ENCODE measurements at regions not wholly inside any gene's neighbourhood (a gene's known extent, or its start where the extent isn't known, plus 50 kb on each side); places are given as distances from the start of the nearest gene placed in this dataset.

- Mint-ChIP-seq H3K9me3 (peaks cover 5% of the 10 kb centered on the region), H3K4me3 (no peak overlapping the region), H3K27ac (no peak overlapping the region), H3K36me3 (ENCODE audit: low read depth) (no peaks in the 10 kb centered on the region), H3K4me1 (ENCODE audit: low read depth) (no peaks in the 10 kb centered on the region), H3K27me3 (peaks cover 5% of the 10 kb centered on the region)
- CTCF ChIA-PET, result no interaction called here
- DNase-seq (no peak), ATAC-seq (ENCODE audit: poor library complexity) (no peak)
- H3K36me3 ChIP-seq (ENCODE audit: insufficient read depth, low read length), result no peaks in the 10 kb centered on the region
- H3K27me3 ChIP-seq (ENCODE audit: control insufficient read depth in 1 of 2, insufficient read depth in 2 of 2, low read length in 2 of 2), result no peaks in the 10 kb centered on the region
- POLR2A ChIA-PET, result no interaction called here
- no peak for TF ChIP-seq CTCF (IDR thresholded peaks at IDR 0.05)
- H3K4me3 ChIP-seq (ENCODE audit: low read length), result no peak overlapping the region
- no peak overlapping the region for H3K27ac ChIP-seq (ENCODE audit: low read depth in 1 of 2, low read length in 2 of 2)
- intact Hi-C loops (cut with DNase I, micrococcal nuclease), result no loop called here
- peaks cover 0 to 12% of the 10 kb centered on the region in 2 experiments for H3K9me3 ChIP-seq (ENCODE audit: control insufficient read depth in 1 of 2, insufficient read depth in 1 of 2, low read length in 2 of 2)
- no peaks in the 10 kb centered on the region for H3K4me1 ChIP-seq (ENCODE audit: insufficient read depth, low read length)
Measured at GRCh38 chr7:20892776-20893175, 106.1 kb upstream of the SP8 start.

GRCh38 chr7:20894806-20895205 is 108.1 kb upstream of the SP8 start:
- intact Hi-C loops (cut with DNase I, micrococcal nuclease), result no loop called here
- Histone ChIP-seq H3K4me3 (ENCODE audit: low read length) (no peak overlapping the region), H3K4me1 (ENCODE audit: insufficient read depth, low read length) (no peaks in the 10 kb centered on the region), H3K27me3 (ENCODE audit: control insufficient read depth in 1 of 2, insufficient read depth in 2 of 2, low read length in 2 of 2) (no peaks in the 10 kb centered on the region), H3K27ac (ENCODE audit: low read depth in 1 of 2, low read length in 2 of 2) (no peak overlapping the region), H3K9me3 (ENCODE audit: control insufficient read depth in 1 of 2, insufficient read depth in 1 of 2, low read length in 2 of 2) (peaks cover 0 to 9% of the 10 kb centered on the region in 2 experiments), H3K36me3 (ENCODE audit: insufficient read depth, low read length) (no peaks in the 10 kb centered on the region)
- ChIA-PET CTCF (no interaction called here), POLR2A (no interaction called here)
- Mint-ChIP-seq H3K36me3 (ENCODE audit: low read depth) (no peaks in the 10 kb centered on the region), H3K4me3 (no peak overlapping the region), H3K27me3 (peaks cover 5% of the 10 kb centered on the region), H3K27ac (no peak overlapping the region), H3K4me1 (ENCODE audit: low read depth) (no peaks in the 10 kb centered on the region), H3K9me3 (peaks cover 2% of the 10 kb centered on the region)
- TF ChIP-seq CTCF (IDR thresholded peaks at IDR 0.05), result no peak
- DNase-seq, result no peak
- no peak for ATAC-seq (ENCODE audit: poor library complexity)

GRCh38 chr7:20895563-20895962 is 108.9 kb upstream of the SP8 start:
- peaks cover 0 to 9% of the 10 kb centered on the region in 2 experiments for H3K9me3 ChIP-seq (ENCODE audit: control insufficient read depth in 1 of 2, insufficient read depth in 1 of 2, low read length in 2 of 2)
- Mint-ChIP-seq H3K9me3 (peaks cover 2% of the 10 kb centered on the region), H3K4me1 (ENCODE audit: low read depth) (no peaks in the 10 kb centered on the region), H3K27me3 (peaks cover 5% of the 10 kb centered on the region), H3K4me3 (no peak overlapping the region), H3K36me3 (ENCODE audit: low read depth) (no peaks in the 10 kb centered on the region), H3K27ac (no peak overlapping the region)
- ChIA-PET POLR2A (no interaction called here), CTCF (no interaction called here)
- H3K4me1 ChIP-seq (ENCODE audit: insufficient read depth, low read length), result no peaks in the 10 kb centered on the region
- no peaks in the 10 kb centered on the region for H3K27me3 ChIP-seq (ENCODE audit: control insufficient read depth in 1 of 2, insufficient read depth in 2 of 2, low read length in 2 of 2)
- DNase-seq (no peak), ATAC-seq (ENCODE audit: poor library complexity) (no peak)
- H3K27ac ChIP-seq (ENCODE audit: low read depth in 1 of 2, low read length in 2 of 2), result no peak overlapping the region
- intact Hi-C loops (cut with DNase I, micrococcal nuclease), result no loop called here
- no peak overlapping the region for H3K4me3 ChIP-seq (ENCODE audit: low read length)
- TF ChIP-seq CTCF (IDR thresholded peaks at IDR 0.05), result no peak
- no peaks in the 10 kb centered on the region for H3K36me3 ChIP-seq (ENCODE audit: insufficient read depth, low read length)
